CD4-positive, alpha-beta T cell (primary cell): ENCODE measurements at regions not wholly inside any gene's neighbourhood (a gene's known extent, or its start where the extent isn't known, plus 50 kb on each side); places are given as distances from the start of the nearest gene placed in this dataset.

Experiments
- ATAC-seq: fragments of 200-7000 bp; cut with Tn5 transposase; one replicate; pipeline ENCODE4 v1.10.0; 2022; ENCODE audit warnings: mild to moderate bottlenecking; ENCODE audit not compliant: poor library complexity
- CTCF ChIA-PET: fragments of 350-600 bp; sonication (Branson Sonifier 250); formaldehyde crosslinking; loops from one replicate; lab custom pipeline; 2021; ENCODE audit warnings: antibody characterized with exemption, inconsistent platforms; lab: Charles Lee
- POLR2A ChIA-PET: fragments of 350-600 bp; sonication (Branson Sonifier 250); formaldehyde crosslinking; loops from one replicate; lab custom pipeline; 2021; ENCODE audit warnings: antibody characterized with exemption, inconsistent platforms; lab: Charles Lee
- DNase-seq, 14 experiments: peaks; one replicate each; pipeline ENCODE4 v3.0.0-alpha.2; 2013 to 2020; ENCODE audit warnings: mixed read lengths in 2 of 14
- H3K27ac ChIP-seq, 2 donors: one replicate each; pipeline versions ENCODE4 v1.5.1 to v1.7.0; 2013; ENCODE audit warnings: low read length in 2 of 2, low read depth in 1 of 2, mild to moderate bottlenecking in 1 of 2
- H3K27me3 ChIP-seq, 2 experiments: 1 replicate in 1 of 2; 2 replicates in 1 of 2; pipeline versions ENCODE4 v1.6.1 to v1.7.0; 2013; ENCODE audit warnings: low read length in 2 of 2, control low read depth in 1 of 2, mild to moderate bottlenecking in 1 of 2, moderate library complexity in 1 of 2; ENCODE audit not compliant: insufficient read depth in 2 of 2, control insufficient read depth in 1 of 2
- H3K36me3 ChIP-seq: one replicate; pipeline ENCODE4 v1.6.1; 2013; ENCODE audit warnings: low read length, control low read depth; ENCODE audit not compliant: insufficient read depth
- H3K4me1 ChIP-seq: one replicate; pipeline ENCODE4 v1.6.1; 2013; ENCODE audit warnings: low read length, control low read depth; ENCODE audit not compliant: insufficient read depth
- H3K4me3 ChIP-seq: one replicate; pipeline ENCODE4 v1.5.1; 2013; ENCODE audit warnings: mild to moderate bottlenecking, low read length, moderate library complexity
- H3K9me3 ChIP-seq, 2 experiments: 1 replicate in 1 of 2; 2 replicates in 1 of 2; pipeline versions ENCODE4 v1.6.1 to v1.7.0; 2013; ENCODE audit warnings: low read length in 2 of 2, mild to moderate bottlenecking in 2 of 2, control low read depth in 1 of 2, moderate library complexity in 1 of 2; ENCODE audit not compliant: control insufficient read depth in 1 of 2, insufficient read depth in 1 of 2
- H3K27ac Mint-ChIP-seq: one replicate; pipeline ENCODE4 v1.8.0; 2020; ENCODE audit warnings: mixed read lengths
- H3K27me3 Mint-ChIP-seq: one replicate; pipeline ENCODE4 v1.8.0; 2021; ENCODE audit warnings: mixed read lengths
- H3K36me3 Mint-ChIP-seq: one replicate; pipeline ENCODE4 v1.8.0; 2021; ENCODE audit warnings: low read depth, mixed read lengths
- H3K4me1 Mint-ChIP-seq: one replicate; pipeline ENCODE4 v1.8.0; 2021; ENCODE audit warnings: low read depth, mixed read lengths
- H3K4me3 Mint-ChIP-seq: one replicate; pipeline ENCODE4 v1.8.0; 2020; ENCODE audit warnings: mild to moderate bottlenecking, mixed read lengths
- H3K9me3 Mint-ChIP-seq: one replicate; pipeline ENCODE4 v1.8.0; 2020; ENCODE audit warnings: mixed read lengths
- intact Hi-C, 2 experiments: fragments of 100-400 bp; cut with DNase I in 1 of 2; cut with micrococcal nuclease in 1 of 2; formaldehyde crosslinking; loops; one replicate each; pipeline versions ENCODE4 v1.15.1 to v1.9.0; 2023 to 2025; cut with DNase I, micrococcal nuclease
- TF ChIP-seq, protein P1 (sequence below): fragments of 200-600 bp; IDR thresholded peaks from one replicate; pipeline ENCODE4 v1.8.0; 2022; ENCODE audit warnings: antibody characterized with exemption, mild to moderate bottlenecking

DNA sequence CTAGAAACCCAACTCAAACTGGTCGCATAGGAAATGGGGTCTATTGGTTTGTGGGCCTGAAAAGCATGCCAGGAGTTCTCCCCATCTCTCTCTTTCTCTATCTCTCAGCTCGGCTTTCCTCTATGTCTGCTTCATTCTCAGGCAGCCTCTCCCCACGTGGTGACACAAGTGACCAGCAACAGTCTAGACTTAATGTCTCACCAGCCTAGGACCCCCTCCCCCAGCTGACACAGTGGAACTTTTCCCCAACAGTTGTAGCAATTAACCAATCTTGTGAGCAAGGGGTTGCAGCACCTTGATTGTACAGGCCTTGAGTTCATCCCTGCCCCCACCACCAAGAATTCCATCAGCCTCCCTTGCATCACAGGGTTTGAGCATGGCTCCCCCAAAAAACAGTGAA is 159.8 kb upstream of the KIT start:
- Histone ChIP-seq H3K4me3 (no peak overlapping the region), H3K9me3 (no peaks in the 10 kb centered on the region), H3K27me3 (no peaks in the 10 kb centered on the region), H3K4me1 (no peaks in the 10 kb centered on the region), H3K36me3 (no peaks in the 10 kb centered on the region), H3K27ac (no peak overlapping the region)
- intact Hi-C loops = no loop called here
- Mint-ChIP-seq H3K27ac (no peak overlapping the region), H3K36me3 (no peaks in the 10 kb centered on the region), H3K4me3 (no peak overlapping the region), H3K9me3 (no peaks in the 10 kb centered on the region), H3K4me1 (no peaks in the 10 kb centered on the region), H3K27me3 (peaks cover 5% of the 10 kb centered on the region)
- DNase-seq (no peak), ATAC-seq (no peak)
- TF ChIP-seq, protein P1, sequence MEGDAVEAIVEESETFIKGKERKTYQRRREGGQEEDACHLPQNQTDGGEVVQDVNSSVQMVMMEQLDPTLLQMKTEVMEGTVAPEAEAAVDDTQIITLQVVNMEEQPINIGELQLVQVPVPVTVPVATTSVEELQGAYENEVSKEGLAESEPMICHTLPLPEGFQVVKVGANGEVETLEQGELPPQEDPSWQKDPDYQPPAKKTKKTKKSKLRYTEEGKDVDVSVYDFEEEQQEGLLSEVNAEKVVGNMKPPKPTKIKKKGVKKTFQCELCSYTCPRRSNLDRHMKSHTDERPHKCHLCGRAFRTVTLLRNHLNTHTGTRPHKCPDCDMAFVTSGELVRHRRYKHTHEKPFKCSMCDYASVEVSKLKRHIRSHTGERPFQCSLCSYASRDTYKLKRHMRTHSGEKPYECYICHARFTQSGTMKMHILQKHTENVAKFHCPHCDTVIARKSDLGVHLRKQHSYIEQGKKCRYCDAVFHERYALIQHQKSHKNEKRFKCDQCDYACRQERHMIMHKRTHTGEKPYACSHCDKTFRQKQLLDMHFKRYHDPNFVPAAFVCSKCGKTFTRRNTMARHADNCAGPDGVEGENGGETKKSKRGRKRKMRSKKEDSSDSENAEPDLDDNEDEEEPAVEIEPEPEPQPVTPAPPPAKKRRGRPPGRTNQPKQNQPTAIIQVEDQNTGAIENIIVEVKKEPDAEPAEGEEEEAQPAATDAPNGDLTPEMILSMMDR = no peak
- ChIA-PET POLR2A (no interaction called here), CTCF (no interaction called here)

DNA sequence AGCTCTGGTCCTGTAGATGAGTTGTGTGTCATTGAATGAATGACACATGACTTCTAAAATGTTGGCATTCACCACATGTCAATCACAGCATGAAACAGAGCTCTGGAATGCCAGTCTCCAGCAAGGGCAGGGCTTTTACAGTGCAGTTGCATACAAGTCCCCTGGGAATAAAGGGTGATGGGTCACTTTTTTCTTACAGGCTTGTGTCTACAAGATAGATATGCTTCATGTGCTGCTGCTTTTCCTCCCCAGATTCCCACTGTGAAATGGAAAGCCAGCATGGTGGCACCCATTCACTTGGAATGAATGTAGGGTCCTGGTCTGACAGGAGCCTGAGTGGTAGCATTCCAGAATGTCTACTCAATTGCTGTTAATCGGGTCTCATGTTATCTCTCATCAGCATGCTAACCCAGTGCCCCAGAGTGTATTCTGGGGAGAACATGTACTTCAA is 159.1 kb upstream of the KIT start:
- H3K27ac Mint-ChIP-seq = no peak overlapping the region
- no peaks in the 10 kb centered on the region for H3K4me1 Mint-ChIP-seq
- H3K36me3 Mint-ChIP-seq = no peaks in the 10 kb centered on the region
- H3K9me3 ChIP-seq = no peaks in the 10 kb centered on the region
- CTCF ChIA-PET = no interaction called here
- no peaks in the 10 kb centered on the region for H3K27me3 ChIP-seq
- POLR2A ChIA-PET = no interaction called here
- no peak overlapping the region for H3K27ac ChIP-seq
- ATAC-seq (no peak), DNase-seq (no peak)
- intact Hi-C loops = loop anchor here in 1 of 2 experiments (1.0 kb wide), 1 partner anchor 22 kb away; no protein-coding TSS in a partner anchor
- no peak overlapping the region for H3K4me3 Mint-ChIP-seq
- TF ChIP-seq, protein P1 = no peak
- no peak overlapping the region for H3K4me3 ChIP-seq
- peaks cover 5% of the 10 kb centered on the region for H3K27me3 Mint-ChIP-seq
- no peaks in the 10 kb centered on the region for H3K9me3 Mint-ChIP-seq
- no peaks in the 10 kb centered on the region for H3K36me3 ChIP-seq
- no peaks in the 10 kb centered on the region for H3K4me1 ChIP-seq

DNA sequence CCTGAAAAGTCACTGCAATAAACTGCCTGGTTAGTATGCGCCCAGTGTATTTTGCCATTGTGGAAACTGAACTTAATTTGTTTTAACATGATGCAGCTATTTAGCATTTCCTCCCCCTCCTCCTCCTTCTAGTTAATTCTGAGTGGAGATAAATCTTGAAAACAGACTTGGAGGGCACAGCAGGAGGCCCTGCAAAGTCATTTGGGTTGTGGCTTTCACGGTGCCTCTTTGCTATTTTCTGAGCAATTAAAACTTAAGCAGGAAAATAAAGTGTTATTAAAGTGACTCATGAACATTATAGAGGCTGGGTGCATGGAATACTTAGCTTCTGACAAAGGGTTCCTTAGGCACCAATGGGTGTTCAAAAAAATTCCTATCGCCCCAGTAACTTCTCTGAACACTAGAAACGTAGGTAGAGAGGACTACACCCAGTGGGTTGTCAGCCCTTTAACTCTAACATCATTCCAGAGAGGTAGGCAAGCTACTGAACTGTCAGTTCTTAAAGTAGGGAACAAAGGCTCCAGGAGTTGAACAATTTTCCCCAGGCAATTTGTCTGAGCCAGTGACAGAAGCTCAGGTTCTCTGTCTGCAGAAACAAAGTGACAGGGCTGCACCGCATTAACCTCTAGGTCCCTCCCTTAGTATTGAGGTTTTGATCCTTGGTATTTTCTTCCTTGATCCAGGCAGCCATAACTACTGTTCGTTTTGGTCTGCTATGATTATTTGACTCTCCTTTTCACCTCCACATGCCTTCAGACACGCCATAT is 158.3 kb upstream of the KIT start:
- TF ChIP-seq, protein P1 = no peak
- H3K27ac Mint-ChIP-seq = no peak overlapping the region
- ATAC-seq (no peak), DNase-seq (no peak)
- Histone ChIP-seq H3K4me1 (no peaks in the 10 kb centered on the region), H3K27me3 (no peaks in the 10 kb centered on the region), H3K9me3 (no peaks in the 10 kb centered on the region), H3K4me3 (no peak overlapping the region), H3K36me3 (no peaks in the 10 kb centered on the region), H3K27ac (no peak overlapping the region)
- CTCF ChIA-PET = no interaction called here
- no peaks in the 10 kb centered on the region for H3K9me3 Mint-ChIP-seq
- H3K27me3 Mint-ChIP-seq = peaks cover 5% of the 10 kb centered on the region
- no peak overlapping the region for H3K4me3 Mint-ChIP-seq
- no peaks in the 10 kb centered on the region for H3K4me1 Mint-ChIP-seq
- intact Hi-C loops = loop anchor here in 1 of 2 experiments (1.0 kb wide), 1 partner anchor 21 kb away; no protein-coding TSS in a partner anchor
- H3K36me3 Mint-ChIP-seq = no peaks in the 10 kb centered on the region
- POLR2A ChIA-PET = no interaction called here
